SK-N-SH treated with all-trans-retinoic acid at 6 μM for 48 hours (cell line): ENCODE measurements at regions not wholly inside any gene's neighbourhood (a gene's known extent, or its start where the extent isn't known, plus 50 kb on each side); places are given as distances from the start of the nearest gene placed in this dataset.

Experiments used
- ARNTL ChIP-seq: fragments of 450-650 bp; formaldehyde crosslinking; IDR thresholded peaks from 2 replicates; pipeline ENCODE4 v1.5.0; 2020; ENCODE audit warnings: low read depth, mild to moderate bottlenecking, moderate library complexity, borderline replicate concordance
- ESRRG ChIP-seq: fragments of 250-450 bp; sonication (Bioruptor Pico); IDR thresholded peaks from 2 replicates; pipeline ENCODE4 v1.6.1; 2021; ENCODE audit warnings: mild to moderate bottlenecking
- PATZ1 ChIP-seq: fragments of 250-450 bp; sonication (Bioruptor Pico); IDR thresholded peaks from 2 replicates; pipeline ENCODE4 v1.8.0; 2020; ENCODE audit warnings: mild to moderate bottlenecking, moderate library complexity, borderline replicate concordance
- TSHZ2 ChIP-seq: fragments of 250-450 bp; sonication (Bioruptor Pico); IDR thresholded peaks from 2 replicates; pipeline ENCODE4 v1.5.0; 2020; ENCODE audit warnings: mild to moderate bottlenecking, moderate library complexity
- ZC3H10 ChIP-seq: fragments of 250-450 bp; sonication (Bioruptor Pico); IDR thresholded peaks from 2 replicates; pipeline ENCODE4 v1.5.1; 2021; ENCODE audit warnings: mild to moderate bottlenecking, moderate library complexity
- ZFP3 ChIP-seq: fragments of 250-450 bp; sonication (Bioruptor Pico); IDR thresholded peaks from 2 replicates; pipeline ENCODE4 v1.5.0; 2020; ENCODE audit warnings: mild to moderate bottlenecking, moderate library complexity
- ZNF70 ChIP-seq: fragments of 450-650 bp; formaldehyde crosslinking; IDR thresholded peaks from 2 replicates; pipeline ENCODE4 v1.5.0; 2020; ENCODE audit warnings: mild to moderate bottlenecking, moderate library complexity

GRCh38 chr14:89648924-89649323 is 231.9 kb upstream of the FOXN3 start:
- TF ChIP-seq ESRRG (CRISPR knock-in tag) (no peak), ZC3H10 (no peak), ZFP3 (CRISPR knock-in tag) (no peak), ZNF70 (no peak), PATZ1 (CRISPR knock-in tag) (no peak), TSHZ2 (CRISPR knock-in tag) (no peak), ARNTL (CRISPR knock-in tag) (no peak)
